GM20000 (cell line): ENCODE measurements at regions not wholly inside any gene's neighbourhood (a gene's known extent, or its start where the extent isn't known, plus 50 kb on each side); places are given as distances from the start of the nearest gene placed in this dataset.

Experiments used
- DNase-seq: peaks from one replicate; pipeline ENCODE4 v3.0.0; 2012; ENCODE audit warnings: low spot score
- CTCF ChIP-seq: IDR thresholded peaks from 2 replicates; pipeline ENCODE4 v1.5.1; 2012; ENCODE audit warnings: mild to moderate bottlenecking, control low read depth; ENCODE audit errors: extremely low read depth, missing control alignments

- no peak for TF ChIP-seq CTCF
- no peak for DNase-seq
Measured at GRCh38 chr4:78667325-78667724, 108.8 kb upstream of the BMP2K start.

DNA sequence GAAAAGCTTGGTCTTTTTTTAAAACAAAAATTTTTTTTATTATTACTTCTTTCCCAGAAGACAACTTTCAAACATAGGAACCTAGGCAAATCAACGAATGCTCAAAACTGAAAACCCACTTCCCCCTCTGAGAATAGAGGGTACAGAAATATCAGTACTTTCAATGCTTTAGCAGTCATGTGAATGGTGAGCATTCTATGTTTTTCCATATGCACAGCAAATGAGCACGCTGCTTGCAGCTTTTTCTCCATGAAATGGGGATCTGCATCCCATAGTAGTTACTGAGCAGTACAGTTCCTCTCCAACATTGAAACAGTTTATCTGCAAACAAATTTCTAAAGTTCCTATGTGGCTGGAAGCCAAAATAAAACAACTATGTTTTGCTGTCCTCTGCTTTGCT lies 108.4 kb upstream of the BMP2K start:
- peak; percentile 44 for DNase-seq
- TF ChIP-seq CTCF: no peak

GRCh38 chr4:78669453-78669852 lies 106.7 kb upstream of the BMP2K start:
- peak; percentile 9 for TF ChIP-seq CTCF
- no peak for DNase-seq

DNA sequence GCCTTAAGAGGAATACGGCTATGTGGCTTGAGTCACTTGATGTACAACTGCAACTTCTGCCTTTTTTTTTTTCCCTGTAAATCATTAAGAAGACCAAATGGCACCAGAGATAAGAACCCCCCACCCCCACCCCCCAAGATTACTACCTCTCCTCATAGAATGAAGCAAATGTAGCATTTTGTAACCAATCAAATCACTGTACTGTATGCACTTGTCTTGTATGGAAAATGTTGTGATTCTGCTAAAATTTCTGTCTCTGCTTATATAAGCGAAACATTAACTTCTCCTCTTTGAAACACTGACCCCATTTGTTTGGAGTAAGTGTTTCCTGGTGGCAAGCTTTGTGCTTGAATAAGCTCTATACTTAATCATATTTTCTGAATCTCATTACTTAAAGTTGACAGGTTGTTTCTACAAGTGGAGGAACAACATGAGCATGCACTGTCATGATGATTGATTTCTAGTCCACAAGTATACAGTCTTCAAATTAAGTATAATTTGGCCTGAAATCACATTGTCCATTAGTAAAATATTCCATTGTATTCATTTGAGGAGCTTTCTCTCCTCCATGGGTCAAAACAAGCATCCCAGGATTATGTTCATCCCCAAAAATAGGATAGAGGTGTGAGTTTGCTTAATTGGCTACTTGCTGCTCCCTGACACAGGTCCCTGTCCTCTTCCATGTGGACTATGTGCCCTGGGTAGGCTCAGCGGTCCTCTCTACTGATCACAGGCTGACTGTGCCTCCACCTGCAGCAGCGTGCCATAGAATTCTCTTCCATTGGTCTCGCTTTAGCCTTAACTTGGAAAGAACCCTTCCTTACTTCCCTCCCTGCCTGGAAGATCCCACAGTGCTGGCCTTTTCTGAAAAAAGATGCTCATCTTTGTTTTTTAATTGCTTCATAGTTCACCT lies 104.0 kb upstream of the BMP2K start:
- no peak for TF ChIP-seq CTCF
- no peak for DNase-seq

DNA sequence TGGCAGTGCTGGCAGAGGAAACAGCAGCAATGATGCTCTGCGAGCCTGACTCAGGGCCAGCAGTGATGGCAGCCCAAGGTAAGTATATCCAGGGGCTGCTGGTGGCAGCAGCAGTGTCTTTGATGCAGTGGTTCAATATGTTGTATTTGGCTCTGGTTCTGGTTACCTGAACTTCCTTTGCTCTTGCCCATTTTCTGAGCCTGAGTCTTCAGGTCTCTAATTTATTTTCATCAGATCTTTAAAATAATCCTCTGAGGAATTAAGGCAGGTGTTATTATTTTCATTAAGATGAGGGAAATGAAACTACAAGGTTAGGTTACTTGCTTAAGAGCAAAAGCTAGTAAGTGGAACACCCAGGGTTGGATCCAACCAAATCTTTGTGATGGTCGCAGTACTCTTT lies 102.8 kb upstream of the BMP2K start:
- DNase-seq: no peak
- no peak for TF ChIP-seq CTCF

DNA sequence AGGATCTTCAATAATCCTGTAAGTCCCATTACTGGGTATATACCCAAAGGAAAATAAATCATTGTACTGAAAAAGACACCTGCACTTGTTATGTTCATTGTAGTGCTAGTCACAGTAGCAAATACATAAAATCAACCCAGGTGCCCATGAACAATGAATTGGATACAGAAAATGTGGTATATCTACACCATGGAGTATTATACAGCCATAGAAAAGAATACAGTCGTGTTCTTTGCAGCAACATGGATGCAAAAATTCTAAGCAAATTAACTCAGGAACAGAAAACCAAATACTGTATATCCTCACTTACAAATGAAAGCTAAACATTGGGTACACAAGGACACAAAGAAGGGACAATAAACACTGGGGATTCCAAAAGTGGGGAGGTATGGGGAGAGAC lies 100.8 kb upstream of the BMP2K start:
- no peak for DNase-seq
- no peak for TF ChIP-seq CTCF

DNA sequence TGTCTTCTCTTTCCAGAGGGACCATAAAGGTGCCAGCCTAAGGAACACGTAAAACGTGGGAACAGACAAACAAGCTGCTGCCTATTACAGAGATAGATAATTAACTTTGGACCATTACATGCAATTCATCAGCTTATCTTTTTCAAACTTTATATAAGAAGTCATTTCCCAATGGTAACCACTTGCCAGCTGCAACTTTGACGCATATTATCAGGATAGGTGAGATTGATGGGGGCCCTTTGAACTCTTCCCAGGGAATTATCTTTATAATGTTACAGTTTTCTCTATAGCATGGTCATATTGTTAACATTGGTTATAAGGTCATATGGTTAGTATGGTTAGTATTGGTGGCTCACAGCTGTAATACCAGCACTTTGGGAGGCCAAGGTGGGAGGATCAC lies 94.1 kb upstream of the BMP2K start:
- TF ChIP-seq CTCF: no peak
- DNase-seq: no peak
